NCI-H2227 treated with DMSO at 0.1 percent for 48 hours (cell line): ENCODE measurements at regions not wholly inside any gene's neighbourhood (a gene's known extent, or its start where the extent isn't known, plus 50 kb on each side); places are given as distances from the start of the nearest gene placed in this dataset.
"Not testable (repeated sequence)": the region's sequence is repeated elsewhere in the genome, so short reads cannot be mapped to it uniquely, and the experiment has no call there.

Experiments used
- DNase-seq: peaks from one replicate; lab custom pipeline; 2025; lab: John Stamatoyannopoulos, UW

DNA sequence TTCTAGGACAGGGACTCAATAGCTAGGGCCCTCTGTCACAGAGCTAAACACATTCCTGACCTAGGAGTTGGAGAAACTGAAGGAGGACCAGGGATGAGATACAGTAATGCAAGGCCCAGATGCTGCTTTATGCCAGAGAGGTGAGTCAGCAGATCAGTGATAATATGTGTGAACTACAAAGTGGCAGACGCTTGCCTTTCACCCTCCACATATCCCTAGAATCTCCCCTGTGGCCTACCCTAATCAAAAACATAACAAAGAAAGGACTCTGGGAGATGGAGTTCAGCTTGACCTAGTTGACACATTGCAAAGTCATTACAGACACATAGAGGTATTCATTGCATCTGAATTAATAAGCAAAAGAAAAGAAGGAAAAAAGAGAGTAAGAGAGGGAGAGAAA lies 417.6 kb upstream of the DYNLRB2 start:
- DNase-seq = no peak

DNA sequence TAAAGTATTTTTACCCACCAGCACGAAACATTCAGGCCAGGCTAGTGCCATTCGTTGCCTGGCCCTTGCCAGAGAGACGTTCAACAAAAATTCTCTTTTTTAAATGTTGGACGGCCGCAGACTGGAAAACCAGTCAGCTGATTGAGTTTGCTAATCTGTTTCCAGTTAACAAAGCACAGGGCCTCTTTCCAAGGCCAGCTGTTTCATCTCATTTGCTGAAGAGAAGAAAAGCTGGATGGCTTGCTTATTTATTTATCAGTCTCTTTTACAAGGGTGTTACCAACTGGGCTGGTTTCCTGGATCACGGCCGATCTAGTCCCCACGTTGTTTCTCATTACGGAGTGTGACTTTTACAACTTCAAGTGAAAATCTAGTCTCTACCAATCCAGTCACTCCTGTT lies 418.7 kb upstream of the DYNLRB2 start:
- DNase-seq = no peak

GRCh38 chr16:80121522-80121909 lies 419.3 kb upstream of the DYNLRB2 start:
- no peak for DNase-seq

GRCh38 chr16:80120899-80121521 lies 419.8 kb upstream of the DYNLRB2 start:
- no peak for DNase-seq

DNA sequence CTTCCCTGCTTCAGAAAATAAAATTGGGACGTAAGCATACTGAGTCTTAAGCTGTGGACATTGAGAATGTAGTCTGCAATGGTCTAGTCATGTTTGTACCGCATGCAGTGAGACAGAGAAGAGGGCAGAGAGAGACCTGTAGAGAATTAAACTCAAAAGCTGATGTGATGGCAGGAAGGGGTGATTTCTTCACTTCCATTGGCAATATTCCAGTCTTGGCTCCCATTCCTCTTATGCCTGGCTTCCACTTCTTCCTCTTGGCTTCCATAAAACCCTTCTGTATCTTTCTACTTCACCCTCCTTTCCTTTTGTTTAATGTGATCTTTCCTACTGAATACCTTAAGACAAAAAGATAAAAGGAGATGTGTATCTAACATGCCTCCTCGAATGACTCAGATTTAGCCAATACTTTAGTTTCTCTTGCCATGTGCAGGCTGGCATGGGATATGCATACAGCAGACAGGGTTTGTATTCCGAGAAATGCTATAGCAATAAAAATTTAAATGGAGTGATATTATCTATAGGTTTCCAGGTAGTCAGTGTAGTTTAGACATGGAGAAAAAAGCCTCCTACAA lies 423.1 kb upstream of the DYNLRB2 start:
- no peak for DNase-seq

DNA sequence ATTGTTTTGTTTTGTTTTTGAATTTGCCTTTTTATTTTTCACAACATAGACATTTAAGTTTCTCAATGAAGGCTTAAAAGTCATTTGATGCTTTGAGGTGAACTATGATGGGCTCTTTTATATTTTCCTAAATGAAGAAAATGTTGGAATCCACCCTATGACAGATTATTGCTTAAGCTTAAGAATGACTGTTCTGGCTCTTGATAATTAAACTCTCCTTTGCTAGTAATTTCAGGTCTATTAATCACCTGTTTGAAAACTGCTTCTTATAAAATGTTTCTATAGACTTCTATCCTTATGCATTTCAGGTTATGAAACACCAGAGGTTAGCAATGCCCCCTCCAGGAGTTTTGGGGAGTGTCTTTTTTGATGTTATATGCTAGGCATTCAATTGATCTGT lies 424.1 kb upstream of the DYNLRB2 start:
- no peak for DNase-seq

GRCh38 chr16:80114699-80115098 lies 426.1 kb upstream of the DYNLRB2 start:
- DNase-seq = no peak

- DNase-seq = no peak
Measured at GRCh38 chr16:80113873-80114574, 426.8 kb upstream of the DYNLRB2 start.

DNA sequence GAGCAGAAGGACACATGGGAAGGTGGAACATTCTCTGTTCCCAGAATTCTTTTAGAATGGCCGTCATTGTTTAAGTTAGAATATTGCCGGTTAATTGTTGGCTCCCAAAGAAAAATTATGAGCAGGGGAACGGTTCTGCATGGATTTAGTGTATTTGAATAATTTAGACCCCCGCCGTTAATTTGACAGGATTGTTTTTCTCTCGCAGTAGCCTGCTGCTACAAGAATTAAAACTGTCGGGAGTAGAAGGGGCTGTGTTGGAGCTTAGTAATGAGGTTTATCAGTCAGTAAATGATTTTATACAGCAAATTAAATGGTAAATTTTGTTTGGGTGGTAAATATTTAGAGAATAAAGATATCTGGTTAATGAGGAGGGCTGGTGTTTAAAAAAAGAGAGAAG lies 431.2 kb upstream of the DYNLRB2 start:
- DNase-seq = no peak

- no peak for DNase-seq
Measured at GRCh38 chr16:80107900-80108299, 432.9 kb upstream of the DYNLRB2 start.

GRCh38 chr16:80105751-80106150 lies 435.0 kb upstream of the DYNLRB2 start:
- no peak for DNase-seq

- DNase-seq = no peak
Measured at GRCh38 chr16:80105160-80105559, 435.6 kb upstream of the DYNLRB2 start.

DNA sequence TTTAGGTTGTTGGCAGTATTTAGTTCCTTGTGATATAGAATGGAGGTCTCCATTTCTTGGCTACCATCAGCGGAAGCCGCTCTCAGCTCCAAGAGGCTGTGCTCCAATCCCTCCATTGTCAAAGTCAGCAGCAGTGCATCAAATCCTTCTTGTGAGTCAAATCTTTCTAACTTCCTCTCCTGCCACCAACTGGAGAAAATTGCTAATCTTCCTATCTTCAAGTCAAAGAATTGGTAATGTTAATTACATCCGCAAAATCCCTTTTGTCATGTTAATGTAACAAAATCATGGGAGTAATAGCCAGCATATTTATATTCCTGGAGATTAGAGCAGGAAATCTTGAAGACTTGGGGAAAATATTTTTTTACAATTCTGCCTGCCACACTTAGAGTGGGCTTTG lies 436.4 kb upstream of the DYNLRB2 start:
- DNase-seq = no peak

GRCh38 chr16:80103463-80103862 lies 437.3 kb upstream of the DYNLRB2 start:
- DNase-seq = no peak

- DNase-seq = no peak
Measured at GRCh38 chr16:80100846-80101451, 439.8 kb upstream of the DYNLRB2 start.

- no peak for DNase-seq
Measured at GRCh38 chr16:80100186-80100585, 440.6 kb upstream of the DYNLRB2 start.

GRCh38 chr16:80097098-80097497 lies 443.7 kb upstream of the DYNLRB2 start:
- DNase-seq = no peak

DNA sequence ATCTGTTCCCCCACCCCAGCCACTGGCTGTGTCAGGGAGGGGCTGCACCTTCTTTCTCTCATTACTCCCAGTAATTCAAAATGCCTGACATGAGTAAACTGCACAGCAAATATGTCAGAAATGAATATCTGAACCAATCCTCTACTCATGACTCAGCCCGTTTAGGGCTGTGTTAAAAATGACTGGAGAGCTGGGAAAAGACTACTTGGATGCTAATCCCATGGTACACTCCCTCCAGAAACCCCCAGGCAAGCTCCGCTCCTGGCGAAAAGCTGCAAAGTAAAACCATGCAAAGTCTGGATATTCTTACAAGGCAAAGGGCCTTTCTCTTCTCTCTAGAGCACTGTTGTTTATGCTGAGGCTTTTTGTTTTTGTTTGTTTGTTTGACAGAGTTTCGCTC lies 448.1 kb upstream of the DYNLRB2 start:
- no peak for DNase-seq

GRCh38 chr16:80091453-80091852 lies 449.3 kb upstream of the DYNLRB2 start:
- DNase-seq = not testable (repeated sequence)

DNA sequence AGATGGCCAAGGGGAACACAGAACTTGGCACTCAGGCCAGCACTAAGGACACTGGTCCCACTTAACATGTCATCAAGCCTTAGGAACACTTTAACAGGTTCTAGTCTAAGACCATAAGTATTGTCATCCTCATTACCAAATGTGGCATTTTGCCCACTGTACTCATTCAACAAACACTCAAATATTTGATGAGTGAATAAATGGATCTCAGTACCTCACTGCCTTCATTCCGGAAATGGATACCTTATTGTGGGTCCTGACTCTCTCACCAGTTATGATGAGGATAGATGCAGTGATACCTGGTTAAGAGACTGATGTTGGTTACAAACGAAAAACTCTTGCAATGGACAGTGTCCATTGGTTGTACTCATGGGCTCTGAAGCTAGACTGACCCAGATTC lies 455.2 kb upstream of the DYNLRB2 start:
- DNase-seq = no peak

GRCh38 chr16:80084614-80085013 lies 456.2 kb upstream of the DYNLRB2 start:
- DNase-seq = no peak

GRCh38 chr16:80084163-80084562 lies 456.6 kb upstream of the DYNLRB2 start:
- no peak for DNase-seq

- DNase-seq = no peak
Measured at GRCh38 chr16:80082906-80083305, 457.9 kb upstream of the DYNLRB2 start.
